ENCODE measurements at regions not wholly inside any gene's neighbourhood (a gene's known extent, or its start where the extent isn't known, plus 50 kb on each side); places are given as distances from the start of the nearest gene placed in this dataset.
"Not testable (repeated sequence)": the region's sequence is repeated elsewhere in the genome, so short reads cannot be mapped to it uniquely, and the experiment has no call there.

GRCh38 chr16:79379095-79379494, 221.4 kb downstream of the MAF start:
- DNase-seq (ENCODE audit: low spot score), result no peak
- in situ Hi-C loops (cut with MboI; ENCODE audit: low sequenced_read_pairs, unreplicated experiment), result no loop called here
- TF ChIP-seq CTCF (IDR thresholded peaks at IDR 0.05; ENCODE audit: borderline replicate concordance, control extremely low read depth, extremely low read depth, insufficient read depth, missing control alignments), result no peak

- DNase-seq (ENCODE audit: low spot score); in situ Hi-C loops (cut with MboI; ENCODE audit: low sequenced_read_pairs, unreplicated experiment): not testable (repeated sequence)
These were observed 223.5 kb downstream of the MAF start for GRCh38 chr16:79377082-79377481.

- DNase-seq (ENCODE audit: low spot score), result no peak
- no peak for TF ChIP-seq CTCF (IDR thresholded peaks at IDR 0.05; ENCODE audit: borderline replicate concordance, control extremely low read depth, extremely low read depth, insufficient read depth, missing control alignments)
- in situ Hi-C loops (cut with MboI; ENCODE audit: low sequenced_read_pairs, unreplicated experiment), result no loop called here
These were observed 225.2 kb downstream of the MAF start for GRCh38 chr16:79375351-79375750.

GRCh38 chr16:79372503-79373184, 227.9 kb downstream of the MAF start:
- in situ Hi-C loops (cut with MboI; ENCODE audit: low sequenced_read_pairs, unreplicated experiment), result no loop called here
- no peak for DNase-seq (ENCODE audit: low spot score)
- no peak for TF ChIP-seq CTCF (IDR thresholded peaks at IDR 0.05; ENCODE audit: borderline replicate concordance, control extremely low read depth, extremely low read depth, insufficient read depth, missing control alignments)

- no peak for DNase-seq (ENCODE audit: low spot score)
- TF ChIP-seq CTCF (IDR thresholded peaks at IDR 0.05; ENCODE audit: borderline replicate concordance, control extremely low read depth, extremely low read depth, insufficient read depth, missing control alignments), result no peak
- in situ Hi-C loops (cut with MboI; ENCODE audit: low sequenced_read_pairs, unreplicated experiment), result no loop called here
These were observed 229.8 kb downstream of the MAF start for GRCh38 chr16:79370736-79371135.

GRCh38 chr16:79369796-79370195, 230.7 kb downstream of the MAF start:
- no peak for TF ChIP-seq CTCF (IDR thresholded peaks at IDR 0.05; ENCODE audit: borderline replicate concordance, control extremely low read depth, extremely low read depth, insufficient read depth, missing control alignments)
- DNase-seq (ENCODE audit: low spot score), result no peak
- in situ Hi-C loops (cut with MboI; ENCODE audit: low sequenced_read_pairs, unreplicated experiment), result no loop called here

GRCh38 chr16:79367822-79368221, 232.7 kb downstream of the MAF start:
- no peak for DNase-seq (ENCODE audit: low spot score)
- no peak for TF ChIP-seq CTCF (IDR thresholded peaks at IDR 0.05; ENCODE audit: borderline replicate concordance, control extremely low read depth, extremely low read depth, insufficient read depth, missing control alignments)
- in situ Hi-C loops (cut with MboI; ENCODE audit: low sequenced_read_pairs, unreplicated experiment), result no loop called here

Data from GM13976 (cell line).